GDM1 (cell line): ENCODE measurements at regions not wholly inside any gene's neighbourhood (a gene's known extent, or its start where the extent isn't known, plus 50 kb on each side); places are given as distances from the start of the nearest gene placed in this dataset.
"Not testable (repeated sequence)": the region's sequence is repeated elsewhere in the genome, so short reads cannot be mapped to it uniquely, and the experiment has no call there.

Experiments
- DNase-seq: peaks from one replicate; lab custom pipeline; 2025; lab: John Stamatoyannopoulos, UW

DNA sequence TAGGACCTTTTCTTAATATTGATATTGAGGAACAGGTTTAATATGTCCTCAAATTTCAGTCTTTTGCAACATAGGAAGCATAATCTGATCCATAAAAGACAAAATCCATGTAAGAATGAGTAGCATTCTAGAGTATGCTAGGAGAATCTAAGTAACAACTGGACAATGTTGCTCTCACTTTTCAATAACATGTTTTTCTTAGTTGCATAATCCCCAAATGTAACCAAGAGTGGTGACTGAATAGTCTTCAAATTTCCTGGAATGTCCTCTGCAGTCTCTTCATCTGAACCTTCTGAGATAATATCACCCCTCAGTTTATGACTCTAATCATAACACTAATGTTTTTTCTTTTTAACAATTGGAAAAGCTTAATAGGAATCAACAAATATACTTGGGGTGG is 110.0 kb upstream of the ZEB2 start:
- DNase-seq: no peak

- no peak for DNase-seq
Observed at GRCh38 chr2:144628566-144628965, 108.6 kb upstream of the ZEB2 start.

DNA sequence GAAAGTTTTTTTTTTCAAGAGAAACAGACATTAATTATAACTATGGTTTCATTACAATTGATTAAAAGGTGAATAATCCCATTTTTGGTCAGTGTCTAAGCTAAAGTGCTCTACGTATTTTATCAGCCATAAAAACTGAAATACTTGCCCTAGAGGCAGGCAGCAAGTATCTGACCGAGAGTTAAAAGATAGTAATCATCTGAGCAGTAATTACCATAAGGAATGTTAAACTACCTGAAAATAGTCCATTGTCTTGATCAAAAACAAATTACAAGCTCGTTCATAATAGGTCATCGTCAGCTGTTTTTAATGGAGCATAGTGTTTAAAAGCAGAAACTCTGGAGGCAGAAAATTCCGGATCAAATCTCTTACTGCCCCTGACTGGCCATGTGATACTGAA is 105.7 kb upstream of the ZEB2 start:
- no peak for DNase-seq

GRCh38 chr2:144625226-144625625 is 105.3 kb upstream of the ZEB2 start:
- no peak for DNase-seq

GRCh38 chr2:144624451-144624850 is 104.5 kb upstream of the ZEB2 start:
- DNase-seq: no peak

GRCh38 chr2:144622373-144622772 is 102.5 kb upstream of the ZEB2 start:
- DNase-seq: not testable (repeated sequence)

DNA sequence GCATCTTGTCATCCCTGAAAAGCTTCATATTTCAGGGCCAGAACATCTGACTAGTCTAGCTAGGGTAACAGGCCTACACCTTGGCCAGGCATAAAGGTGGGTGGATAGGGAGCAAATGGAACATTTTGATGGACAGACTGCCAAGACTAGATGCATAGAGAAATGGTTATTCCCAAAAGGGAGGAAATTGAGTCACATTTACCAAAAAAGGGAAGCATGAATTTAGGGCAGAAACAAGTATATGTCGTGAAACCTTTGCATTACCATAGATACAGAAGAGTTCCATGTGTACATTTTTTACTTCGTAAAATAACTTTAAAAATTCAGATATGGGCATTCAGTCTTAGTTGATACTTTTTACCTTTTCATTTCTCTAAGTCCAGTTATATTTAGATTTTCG is 101.3 kb upstream of the ZEB2 start:
- no peak for DNase-seq

GRCh38 chr2:144619760-144620159 is 99.8 kb upstream of the ZEB2 start:
- DNase-seq: no peak

GRCh38 chr2:144617171-144617570 is 97.3 kb upstream of the ZEB2 start:
- not testable (repeated sequence) for DNase-seq

DNA sequence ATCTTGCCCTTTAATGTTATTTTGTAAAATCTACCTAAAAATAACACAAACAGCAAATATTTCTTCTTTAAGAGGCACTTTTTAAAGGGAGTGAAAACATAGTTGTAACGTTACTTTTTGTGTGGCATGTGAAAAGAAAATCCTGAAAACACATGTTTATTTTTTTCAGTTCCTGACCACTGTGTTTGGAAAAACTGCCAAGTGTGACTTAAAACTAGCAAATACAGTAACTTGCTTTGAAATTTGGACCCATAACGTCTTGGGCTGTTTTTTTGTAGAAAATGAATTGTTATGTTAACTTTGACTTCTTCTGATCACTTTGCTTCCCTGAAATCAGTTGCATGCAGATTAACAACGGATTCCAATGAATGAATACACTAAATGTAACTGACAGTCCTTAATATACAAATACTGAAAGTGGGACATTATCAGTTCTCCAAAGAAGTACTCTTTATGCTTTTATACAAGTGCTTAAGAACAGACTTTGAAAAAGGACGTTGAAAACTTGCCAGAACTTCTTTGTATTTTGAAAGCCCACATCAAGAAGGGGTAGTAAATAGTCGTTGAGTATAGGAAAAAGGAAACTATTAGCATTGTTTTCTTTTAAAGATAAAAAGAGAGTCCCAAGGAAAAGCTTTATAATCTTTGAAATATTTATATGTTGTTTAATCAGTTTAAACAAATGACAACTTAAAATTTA is 96.1 kb upstream of the ZEB2 start:
- no peak for DNase-seq

DNA sequence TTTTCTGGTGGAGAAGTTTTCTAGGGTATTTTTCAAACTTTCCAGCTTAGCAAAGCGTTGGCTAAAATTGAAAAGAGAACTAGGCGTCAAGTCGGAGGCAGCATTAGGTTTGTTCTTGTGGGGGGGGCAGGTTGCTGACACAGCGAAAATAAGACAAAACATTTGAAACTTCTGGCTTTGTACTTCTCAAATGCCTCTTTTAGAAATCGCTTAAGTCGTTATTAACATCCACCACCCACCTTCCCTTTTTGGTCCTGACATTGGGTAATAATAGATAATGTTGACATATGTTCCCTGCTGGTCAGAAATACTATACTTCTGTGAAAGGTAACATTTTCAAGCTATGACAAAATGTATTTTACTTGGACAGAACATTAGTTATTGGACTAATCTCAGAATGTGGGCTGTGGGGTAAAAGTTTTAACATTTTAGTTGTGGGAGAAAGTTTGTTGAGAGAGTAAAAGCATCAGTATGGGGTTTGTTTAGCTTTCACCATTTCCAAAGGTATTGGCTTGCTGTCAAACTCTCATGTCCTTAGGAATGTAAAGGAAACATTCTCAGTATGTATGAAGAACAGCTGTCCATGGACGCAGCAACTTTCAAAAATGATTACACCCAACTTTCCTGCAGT is 88.1 kb upstream of the ZEB2 start:
- no peak for DNase-seq

- DNase-seq: no peak
Observed at GRCh38 chr2:144607099-144607498, 87.2 kb upstream of the ZEB2 start.

DNA sequence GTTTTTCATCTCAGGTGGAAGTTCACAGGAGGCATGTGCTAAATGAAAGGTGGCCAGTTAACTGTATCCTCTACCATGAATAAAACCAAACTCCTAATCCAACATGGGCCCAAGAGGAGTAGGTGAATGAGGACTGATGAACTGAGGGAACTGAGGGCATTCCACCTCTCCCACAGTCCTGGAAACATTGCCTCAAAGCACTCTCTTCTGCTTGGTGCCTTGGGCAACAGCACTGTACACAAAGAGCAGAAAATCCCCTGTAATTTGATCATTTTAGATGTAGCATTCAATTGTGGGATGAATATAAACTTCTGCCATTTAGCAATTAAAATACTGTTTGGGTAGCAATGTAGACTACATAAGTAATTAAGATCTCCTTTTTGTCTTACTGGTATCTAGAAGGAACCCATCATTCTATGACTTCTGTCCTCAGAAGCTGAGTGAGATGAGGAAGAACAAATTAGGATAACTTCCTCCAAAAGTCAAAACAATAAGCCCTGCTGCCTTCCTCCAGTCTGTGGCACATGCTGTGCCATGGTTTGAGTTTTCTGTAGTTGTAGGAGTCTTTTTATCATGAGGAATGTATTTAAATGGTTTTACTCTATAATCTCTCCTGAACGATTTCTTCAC is 86.7 kb upstream of the ZEB2 start:
- DNase-seq: no peak

GRCh38 chr2:144605231-144605840 is 85.4 kb upstream of the ZEB2 start:
- no peak for DNase-seq

DNA sequence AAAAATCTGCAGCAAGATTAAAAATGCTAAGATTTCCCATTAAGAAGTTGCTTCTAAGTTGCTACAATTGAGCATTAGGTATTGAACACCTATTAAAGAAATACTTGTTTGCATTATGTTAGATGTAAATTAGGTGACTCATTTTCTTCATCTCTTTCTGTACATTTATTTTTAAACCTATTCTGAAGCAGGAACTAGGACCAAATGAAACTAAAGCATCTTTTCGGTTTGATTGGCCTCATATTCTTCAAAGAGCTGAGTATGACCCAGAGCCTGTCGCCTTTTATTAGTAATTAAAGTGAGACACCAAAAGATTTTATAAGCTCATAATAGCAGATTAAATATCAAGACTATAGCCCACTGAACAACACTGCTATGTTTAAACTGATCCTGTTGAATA is 83.4 kb upstream of the ZEB2 start:
- DNase-seq: no peak

DNA sequence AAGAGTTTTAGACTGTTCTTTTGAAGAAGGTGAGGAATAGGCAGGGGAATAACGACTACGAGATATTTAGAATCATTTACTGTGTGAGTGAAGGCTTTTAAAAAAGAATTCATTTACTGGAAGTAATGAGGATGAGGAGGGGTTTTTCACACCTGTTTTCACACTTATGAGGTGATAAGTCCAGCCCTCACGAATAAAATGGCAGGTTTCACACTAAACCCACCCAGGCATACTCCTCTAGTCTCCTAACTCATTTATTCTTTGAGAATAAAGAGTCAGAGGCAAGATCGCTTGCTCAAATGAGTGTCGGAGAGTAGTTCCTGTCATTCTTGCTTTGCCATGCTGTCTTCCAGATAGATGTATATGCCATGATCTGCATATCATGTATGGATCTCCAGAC is 79.0 kb upstream of the ZEB2 start:
- DNase-seq: no peak

DNA sequence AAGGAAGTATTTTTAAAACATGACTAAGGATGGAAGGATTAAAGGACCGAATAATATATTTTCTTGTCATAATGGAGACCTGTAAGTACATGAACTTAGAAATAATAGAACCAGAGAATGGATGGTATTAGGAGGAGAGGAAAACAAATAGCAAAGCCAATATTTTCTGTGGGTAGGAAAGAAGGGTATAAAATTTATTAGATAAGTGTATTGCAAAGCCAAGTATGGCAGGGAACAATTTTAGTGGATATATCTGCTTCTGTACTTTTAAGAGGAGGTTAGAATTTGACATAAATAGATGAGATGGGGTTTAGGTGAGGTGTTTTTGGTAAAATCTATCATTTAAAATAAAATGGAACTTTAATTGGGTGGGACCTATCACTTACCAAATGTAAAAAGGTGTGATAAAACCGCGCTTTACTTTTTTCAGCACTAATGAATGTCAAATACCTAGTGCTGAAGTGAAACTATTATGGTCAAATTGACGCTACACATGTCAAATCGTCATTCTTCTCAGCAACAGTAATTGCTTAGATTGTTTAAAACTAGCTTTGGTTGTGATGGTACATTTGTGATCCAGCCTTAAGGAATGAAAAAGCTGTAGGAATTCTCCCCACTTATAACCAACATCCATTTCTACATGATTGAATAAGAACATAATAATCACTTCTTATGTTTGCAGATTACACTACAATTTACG is 78.1 kb upstream of the ZEB2 start:
- no peak for DNase-seq

GRCh38 chr2:144597388-144597787 is 77.5 kb upstream of the ZEB2 start:
- DNase-seq: no peak

- DNase-seq: peak; percentile 9
Observed at GRCh38 chr2:144596073-144596871, 76.4 kb upstream of the ZEB2 start.

GRCh38 chr2:144595686-144596072 is 75.8 kb upstream of the ZEB2 start:
- DNase-seq: no peak

DNA sequence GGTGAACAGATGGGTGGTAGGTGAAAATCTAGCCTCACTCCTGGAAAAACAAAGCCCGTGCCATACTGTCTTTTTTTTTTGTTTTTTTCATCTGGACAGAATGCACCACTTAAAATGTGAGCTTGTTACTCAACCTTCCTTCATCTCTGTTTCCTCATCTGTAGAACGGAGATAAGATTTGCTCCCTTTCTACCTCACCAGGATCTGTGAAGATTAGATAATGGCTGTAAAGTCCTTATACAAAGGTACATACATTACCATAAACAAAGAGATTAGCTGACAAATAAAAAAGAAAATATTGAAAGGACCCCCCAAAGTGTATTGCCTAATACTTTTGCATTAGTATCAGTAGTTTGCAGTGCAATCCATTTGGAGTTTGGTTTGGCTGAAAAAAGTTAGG is 75.4 kb upstream of the ZEB2 start:
- no peak for DNase-seq

DNA sequence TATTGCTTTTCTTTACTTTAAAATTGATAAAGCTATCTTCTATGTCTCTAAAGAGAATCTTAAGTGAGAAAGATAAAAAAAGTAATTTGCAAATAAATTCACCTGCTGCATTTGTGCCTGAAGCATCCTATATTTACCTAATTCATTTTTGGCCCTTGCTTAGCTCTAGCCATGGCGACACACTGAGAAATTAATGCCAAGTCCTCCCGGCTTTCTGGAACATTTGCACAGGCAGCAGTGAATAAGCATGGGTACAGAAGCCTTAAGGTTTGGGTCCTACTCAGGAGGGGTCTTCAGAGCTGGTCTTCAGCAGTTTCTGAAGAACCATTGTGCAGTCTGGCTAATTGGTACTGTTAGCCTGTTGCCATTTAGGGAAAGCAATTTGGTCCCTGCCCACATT is 73.9 kb upstream of the ZEB2 start:
- no peak for DNase-seq
